HG03064 (cell line): ENCODE measurements at regions not wholly inside any gene's neighbourhood (a gene's known extent, or its start where the extent isn't known, plus 50 kb on each side); places are given as distances from the start of the nearest gene placed in this dataset.

ENCODE experiments used
- ATAC-seq: cut with Tn5 transposase; IDR thresholded peaks from one replicate; pipeline ENCODE4 v1.9.1; 2021; ENCODE audit warnings: low read depth; ENCODE audit not compliant: unreplicated experiment

DNA sequence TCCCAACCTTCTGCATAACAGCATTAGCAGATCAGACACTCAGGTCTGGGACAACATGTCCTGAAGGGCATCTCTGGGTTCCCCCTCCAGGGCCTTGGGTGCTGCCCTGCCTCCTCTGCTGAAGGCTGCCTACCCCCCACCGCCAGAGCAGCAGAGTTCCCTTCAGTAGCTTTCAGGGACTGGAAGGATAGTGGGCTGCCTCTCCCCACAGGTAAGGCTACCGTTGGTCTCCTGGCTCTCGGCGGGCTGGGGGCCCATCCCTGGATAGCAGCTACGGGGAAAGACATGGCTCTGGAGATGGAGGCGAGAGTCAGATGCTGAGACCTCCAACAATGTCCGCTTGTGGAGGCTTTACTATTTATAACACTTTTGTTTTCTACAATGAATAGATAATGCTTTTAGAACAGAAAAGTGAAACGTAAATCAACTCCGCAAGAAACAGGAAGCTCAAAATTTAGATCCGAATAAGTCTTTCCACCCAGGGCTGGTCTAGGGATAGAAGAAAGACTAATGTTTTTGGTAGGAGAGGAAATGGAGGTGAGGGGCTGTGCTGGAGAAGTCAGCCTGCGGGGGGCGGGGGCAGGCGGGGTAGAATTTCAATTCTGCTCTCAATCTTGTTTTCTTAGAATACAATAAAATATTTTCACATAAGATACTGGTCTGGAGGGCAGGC lies 58.4 kb downstream of the ARL4C start:
- ATAC-seq: no peak

- no peak for ATAC-seq
These were observed 59.1 kb downstream of the ARL4C start for GRCh38 chr2:234437642-234438304.

GRCh38 chr2:234436482-234436837 lies 60.4 kb downstream of the ARL4C start:
- ATAC-seq: no peak

DNA sequence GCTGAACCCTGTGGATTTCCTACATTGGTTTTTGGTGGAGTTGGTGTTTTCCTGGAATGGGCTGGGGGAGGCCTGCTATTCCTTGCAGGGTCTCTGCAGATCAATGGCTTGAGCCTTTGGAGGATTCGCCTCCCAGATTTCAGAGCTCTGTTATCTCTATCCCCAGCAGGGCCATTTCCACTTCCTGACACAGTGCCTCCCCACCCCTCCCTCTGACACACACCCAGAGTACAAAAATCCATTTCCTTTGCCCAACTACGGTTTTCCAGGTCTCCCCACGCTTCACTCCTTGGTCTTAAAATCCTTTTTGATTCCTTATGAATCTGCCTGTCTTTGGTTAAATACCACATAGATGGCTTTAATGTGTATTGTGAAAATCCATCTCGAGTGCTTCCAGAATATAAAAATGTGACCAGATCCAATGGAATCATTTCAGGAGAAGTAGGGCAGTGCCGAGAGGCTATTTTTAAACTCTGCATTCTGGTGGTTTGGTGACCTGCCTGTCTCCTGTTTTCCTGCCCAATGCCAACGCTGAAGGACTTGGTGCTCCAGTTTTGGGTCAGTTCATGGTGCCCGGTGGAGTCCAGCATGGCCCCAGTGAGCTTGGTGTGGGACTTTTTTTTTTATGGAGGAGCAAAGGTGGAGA lies 60.9 kb downstream of the ARL4C start:
- ATAC-seq: no peak

- ATAC-seq: no peak
These were observed 63.7 kb downstream of the ARL4C start for GRCh38 chr2:234433201-234433600.

- no peak for ATAC-seq
These were observed 66.0 kb downstream of the ARL4C start for GRCh38 chr2:234430871-234431270.

- ATAC-seq: no peak
These were observed 67.6 kb downstream of the ARL4C start for GRCh38 chr2:234429265-234429664.

DNA sequence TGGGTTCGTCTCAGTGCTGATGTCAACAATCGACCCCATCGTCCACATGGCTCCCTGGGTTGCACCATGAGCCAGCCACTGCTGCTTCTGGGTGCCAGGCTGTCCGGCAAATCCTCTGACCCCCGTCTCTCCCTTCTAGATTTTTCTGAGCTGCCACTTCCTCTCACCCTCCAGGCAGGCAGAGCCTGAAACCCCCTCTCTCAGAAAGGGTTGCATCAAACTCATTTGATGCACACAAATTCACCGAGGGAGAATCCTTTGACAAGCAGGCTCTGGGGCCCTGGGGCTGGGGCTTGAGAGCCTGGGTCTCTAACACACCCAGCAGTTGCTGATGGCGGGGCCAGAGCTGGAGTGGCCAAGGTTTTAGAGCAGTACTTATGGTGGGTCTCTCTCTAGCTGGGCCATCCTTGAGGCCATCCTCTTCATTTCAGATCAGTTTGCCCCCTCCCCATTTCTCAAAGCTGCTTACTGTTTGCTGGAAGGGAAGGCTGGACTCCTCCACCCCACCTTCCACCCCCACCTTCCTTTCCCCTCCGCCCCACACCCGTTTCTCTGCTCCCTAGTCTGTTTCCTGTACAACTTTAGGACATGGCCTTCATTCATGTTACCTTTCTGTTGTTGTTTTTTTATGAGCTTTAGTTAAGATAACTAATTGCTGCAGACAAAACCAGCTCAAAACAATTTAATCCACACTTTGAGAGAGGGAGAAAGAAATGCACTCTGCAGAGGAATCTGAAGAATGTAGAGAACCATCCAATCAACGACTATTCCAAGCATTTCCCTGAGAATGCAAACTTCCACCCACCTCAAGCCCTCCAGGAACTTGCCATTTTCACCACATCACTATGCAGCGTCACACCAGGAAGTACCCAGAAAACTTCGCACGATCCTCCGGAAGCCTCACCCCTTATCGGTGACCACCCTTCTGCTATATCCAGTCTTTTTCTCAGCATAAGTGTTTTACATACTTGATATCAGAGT lies 69.5 kb downstream of the ARL4C start:
- no peak for ATAC-seq

GRCh38 chr2:234426616-234427015 lies 70.3 kb downstream of the ARL4C start:
- ATAC-seq: no peak

DNA sequence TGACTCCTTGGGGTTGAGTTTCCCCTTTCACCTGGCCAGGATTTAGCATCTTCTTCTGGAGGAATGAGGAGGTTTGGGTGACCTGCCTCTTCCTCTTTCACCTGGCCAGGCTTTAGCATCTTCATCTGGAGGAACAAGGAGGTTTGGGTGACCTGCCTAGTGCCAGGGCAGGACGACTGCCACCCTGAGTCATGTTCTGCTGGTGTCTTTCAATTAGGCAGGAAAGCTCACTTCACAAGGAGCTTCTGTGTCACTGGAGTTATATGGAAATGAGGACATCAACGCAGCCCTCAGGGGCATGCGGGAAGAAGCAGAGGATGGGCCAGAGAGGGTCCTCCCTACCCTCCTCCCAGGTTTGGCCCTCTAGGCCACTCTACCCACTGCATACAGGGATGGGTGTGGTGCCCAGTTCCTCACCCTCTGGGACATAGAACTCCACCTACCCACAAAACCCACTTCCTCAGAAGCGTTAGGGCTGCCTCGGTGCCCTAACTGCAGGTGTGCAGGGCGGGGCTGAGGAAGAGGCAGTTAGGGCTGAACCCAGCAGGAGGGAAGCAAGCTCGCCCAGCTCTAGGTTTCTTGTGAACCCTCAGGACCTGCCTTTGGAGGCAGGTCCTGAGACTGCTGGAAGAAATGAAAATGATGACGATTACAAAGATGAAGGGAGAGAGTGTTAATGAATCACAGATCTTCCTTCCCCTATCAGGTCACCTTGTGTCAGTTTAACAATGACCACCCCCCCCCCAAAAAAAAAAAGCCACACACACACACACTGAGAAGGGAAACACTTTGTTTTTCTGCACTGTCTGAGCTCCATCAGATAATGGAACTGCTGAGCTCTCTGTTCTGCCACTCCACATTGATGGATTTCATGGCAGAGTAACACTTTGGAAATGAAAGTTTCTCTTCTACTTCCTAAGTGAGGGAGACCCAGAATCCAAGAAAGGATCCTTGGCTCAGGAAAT lies 71.0 kb downstream of the ARL4C start:
- ATAC-seq: peak; percentile 90

DNA sequence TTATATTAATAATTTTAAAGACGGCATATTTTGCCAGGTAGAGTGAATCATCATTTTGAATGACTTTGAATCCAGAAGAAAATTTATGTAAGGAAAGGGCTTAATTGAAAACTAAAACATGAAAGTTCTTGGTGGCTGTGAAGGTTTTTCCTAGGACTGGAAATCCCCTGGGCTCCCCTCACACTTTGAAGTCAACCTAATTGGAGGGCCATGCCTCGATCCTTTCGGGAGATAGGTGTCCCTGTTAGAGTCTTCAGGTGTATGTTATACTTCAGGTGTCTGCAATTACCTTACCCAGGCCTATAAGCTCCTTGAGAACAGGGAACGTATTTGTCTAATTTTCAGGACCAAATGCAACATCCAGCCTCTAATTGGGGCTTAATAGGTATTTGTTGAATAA lies 73.0 kb downstream of the ARL4C start:
- ATAC-seq: no peak

DNA sequence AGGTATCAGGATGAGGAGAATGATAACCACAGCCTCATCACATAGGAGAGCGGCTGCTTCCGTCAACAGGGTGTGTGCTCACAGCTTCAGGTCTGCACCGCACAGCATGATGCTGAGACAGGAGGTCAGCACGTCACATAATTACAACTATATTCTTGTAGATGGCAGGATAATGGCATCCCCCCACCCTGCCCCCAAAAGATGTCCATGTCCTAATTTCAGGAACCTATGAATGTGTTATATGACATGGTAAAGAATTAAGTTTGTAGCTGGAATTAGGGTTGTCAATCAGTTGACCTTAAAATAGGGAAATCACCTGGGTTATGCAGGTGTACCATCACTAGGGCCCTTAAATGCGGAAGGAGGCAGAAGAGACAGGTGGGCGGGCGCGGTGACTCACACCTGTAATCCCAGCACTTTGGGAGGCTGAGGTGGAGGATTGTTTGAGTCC lies 73.9 kb downstream of the ARL4C start:
- no peak for ATAC-seq

GRCh38 chr2:234422273-234422732 lies 74.6 kb downstream of the ARL4C start:
- no peak for ATAC-seq

- no peak for ATAC-seq
These were observed 76.5 kb downstream of the ARL4C start for GRCh38 chr2:234420408-234420807.

DNA sequence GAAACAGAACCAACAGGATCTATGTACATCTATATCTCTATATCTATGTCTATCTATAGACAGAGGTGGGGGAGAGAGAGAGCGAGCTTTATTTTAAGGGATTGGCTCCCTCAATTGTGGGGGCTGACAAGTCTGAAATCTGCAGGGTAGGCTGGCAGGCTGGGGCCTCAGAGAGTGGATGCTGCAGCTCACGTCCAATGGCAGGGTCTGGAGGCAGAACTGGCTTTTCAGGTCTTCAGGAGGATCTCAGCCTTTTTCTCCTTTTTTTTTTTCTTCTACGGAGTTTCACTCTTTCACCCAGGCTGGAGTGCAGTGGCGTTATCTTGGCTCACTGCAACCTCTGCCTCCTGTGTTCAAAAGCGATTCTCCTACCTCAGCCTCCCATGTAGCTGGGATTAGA lies 77.2 kb downstream of the ARL4C start:
- ATAC-seq: no peak

DNA sequence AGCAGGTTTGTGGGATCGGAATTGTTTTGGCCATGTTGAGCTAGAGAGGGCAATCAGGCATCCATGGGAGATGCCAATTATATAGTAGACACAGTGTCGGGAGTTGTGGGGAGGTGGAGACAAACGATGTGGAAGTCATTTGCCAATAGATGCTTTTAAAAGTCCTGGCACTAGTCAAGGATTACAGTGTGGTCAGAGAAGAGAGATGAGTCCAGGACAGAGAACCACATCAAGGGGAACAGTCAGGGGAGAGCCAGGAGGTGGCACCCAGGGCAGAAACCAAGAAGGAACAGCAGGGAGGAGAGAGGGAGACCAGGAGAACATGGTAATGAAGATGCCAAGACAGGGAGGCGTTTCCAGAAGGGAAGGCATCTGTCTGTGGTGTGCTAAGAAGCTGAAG lies 81.2 kb downstream of the ARL4C start:
- ATAC-seq: no peak

- ATAC-seq: no peak
These were observed 82.3 kb downstream of the ARL4C start for GRCh38 chr2:234414596-234414995.

DNA sequence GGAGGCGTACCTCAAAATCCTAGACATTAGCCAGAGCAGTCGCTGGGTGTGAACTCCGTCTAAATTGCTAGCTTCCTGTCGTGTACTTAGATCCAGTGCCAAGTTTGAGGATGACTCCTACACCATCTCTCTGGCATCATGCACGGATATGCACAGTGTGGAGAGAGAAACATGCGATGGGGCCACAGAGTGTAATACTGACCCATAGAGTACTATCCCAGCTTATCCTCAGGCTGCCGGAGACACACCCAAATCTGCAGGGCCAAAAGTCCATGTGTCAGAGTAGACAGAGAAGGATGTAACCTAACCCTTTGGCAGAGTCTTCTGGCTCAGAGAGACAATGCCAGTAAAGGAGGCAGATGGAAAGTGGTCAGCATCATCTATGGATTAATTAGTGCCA lies 84.2 kb downstream of the ARL4C start:
- ATAC-seq: no peak

GRCh38 chr2:234411793-234412192 lies 85.1 kb downstream of the ARL4C start:
- peak; percentile 78 for ATAC-seq

DNA sequence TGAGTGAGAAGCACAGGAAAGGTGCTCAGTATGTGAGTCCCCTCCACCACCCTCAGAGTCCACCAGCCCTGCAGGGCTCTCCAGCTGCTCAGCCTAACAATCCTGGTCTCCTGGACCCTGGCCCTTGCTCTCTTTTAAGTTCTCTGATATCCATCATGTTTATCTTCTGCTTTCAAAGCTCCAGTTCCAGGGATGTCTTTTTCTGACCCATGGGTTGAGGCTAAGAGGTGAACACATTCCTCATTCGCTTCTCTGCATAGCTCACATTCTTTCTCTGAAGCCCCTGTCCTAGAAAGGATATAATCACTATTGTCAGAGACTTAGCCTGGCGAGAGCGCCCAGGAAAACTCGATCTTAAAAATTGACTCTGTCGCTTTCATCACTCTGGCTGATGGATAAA lies 86.4 kb downstream of the ARL4C start:
- ATAC-seq: no peak
